SK-N-SH (cell line): ENCODE measurements at regions not wholly inside any gene's neighbourhood (a gene's known extent, or its start where the extent isn't known, plus 50 kb on each side); places are given as distances from the start of the nearest gene placed in this dataset.

Source experiments
- CHD2 ChIP-seq: fragments of 150-350 bp; IDR thresholded peaks from 2 replicates; pipeline ENCODE4 v1.6.1; 2018; ENCODE audit warnings: low read length; ENCODE audit not compliant: partially characterized antibody
- EZH2phosphoT487 ChIP-seq: fragments of 200-600 bp; sonication (generic); IDR thresholded peaks from 2 replicates; pipeline ENCODE4 v1.6.1; 2017; ENCODE audit warnings: low read depth, mixed run types, mild to moderate bottlenecking, antibody characterized with exemption, moderate library complexity, borderline replicate concordance
- FOXM1 ChIP-seq: IDR thresholded peaks from 2 replicates; pipeline ENCODE4 v1.4.0; 2012; ENCODE audit warnings: low read depth, mild to moderate bottlenecking
- GABPA ChIP-seq: IDR thresholded peaks from 2 replicates; pipeline ENCODE4 v1.4.0; 2012; ENCODE audit warnings: low read depth, mild to moderate bottlenecking
- PBX3 ChIP-seq: IDR thresholded peaks from 2 replicates; pipeline ENCODE4; 2012
- RAD21 ChIP-seq: IDR thresholded peaks from 2 replicates; pipeline ENCODE4 v1.6.1; 2012; ENCODE audit warnings: mild to moderate bottlenecking, low read length
- SIN3A ChIP-seq: IDR thresholded peaks from 2 replicates; pipeline ENCODE4 v1.6.1; 2012; ENCODE audit warnings: low read depth, mild to moderate bottlenecking, low read length, moderate library complexity, borderline replicate concordance
- SMC3 ChIP-seq: IDR thresholded peaks from 2 replicates; pipeline ENCODE4 v1.6.1; 2012; ENCODE audit warnings: low read depth, low read length, improper control_type of control experiment
- TEAD4 ChIP-seq: IDR thresholded peaks from 2 replicates; pipeline ENCODE4 v1.4.0; 2012; ENCODE audit warnings: mild to moderate bottlenecking, borderline replicate concordance; ENCODE audit not compliant: insufficient read depth
- TF ChIP-seq, protein P1 (sequence below): fragments of 200-600 bp; sonication (generic); IDR thresholded peaks from 2 replicates; pipeline ENCODE4 v1.6.1; 2017; ENCODE audit warnings: antibody characterized with exemption, mild to moderate bottlenecking, moderate library complexity
- TF ChIP-seq, protein P2 (sequence below): IDR thresholded peaks from 2 replicates; pipeline ENCODE4 v1.6.1; 2012; ENCODE audit warnings: mild to moderate bottlenecking, low read depth, low read length, moderate library complexity

DNA sequence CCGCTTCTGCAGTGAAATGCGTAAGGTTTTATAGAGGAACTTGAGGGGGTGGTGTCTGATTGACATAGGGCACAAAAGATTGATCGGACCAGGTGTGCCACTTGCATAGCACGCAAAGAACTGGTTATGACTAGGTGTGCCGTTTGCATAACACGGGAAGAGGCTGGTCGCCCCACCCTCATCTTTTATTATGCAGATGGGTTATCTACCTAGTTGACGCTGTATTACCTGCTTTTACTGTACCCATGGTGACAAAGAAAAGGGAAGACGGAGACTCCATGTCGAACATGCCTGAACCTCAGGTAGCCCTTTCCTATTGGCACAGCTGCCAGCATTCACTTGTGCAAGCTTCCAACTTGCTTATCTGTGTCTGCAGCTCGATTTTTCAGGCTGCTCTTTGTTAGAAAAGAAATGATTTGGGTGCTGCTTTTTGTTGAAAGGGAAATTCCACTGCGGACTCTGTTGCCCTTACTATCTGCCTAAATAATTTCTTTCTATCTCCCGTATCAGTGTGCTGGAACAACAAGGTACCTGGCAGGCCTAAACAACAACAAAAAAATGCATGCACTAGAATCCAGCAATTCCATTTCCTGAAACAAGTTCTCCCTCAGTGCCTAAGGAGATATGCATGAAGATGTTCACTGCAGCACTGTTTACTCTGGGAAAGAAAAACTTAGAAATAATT is 194.4 kb upstream of the KAZN start:
- TF ChIP-seq FOXM1 = no peak
- TF ChIP-seq GABPA = no peak
- TF ChIP-seq PBX3 = no peak
- no peak for TF ChIP-seq TEAD4
- TF ChIP-seq, protein P1, sequence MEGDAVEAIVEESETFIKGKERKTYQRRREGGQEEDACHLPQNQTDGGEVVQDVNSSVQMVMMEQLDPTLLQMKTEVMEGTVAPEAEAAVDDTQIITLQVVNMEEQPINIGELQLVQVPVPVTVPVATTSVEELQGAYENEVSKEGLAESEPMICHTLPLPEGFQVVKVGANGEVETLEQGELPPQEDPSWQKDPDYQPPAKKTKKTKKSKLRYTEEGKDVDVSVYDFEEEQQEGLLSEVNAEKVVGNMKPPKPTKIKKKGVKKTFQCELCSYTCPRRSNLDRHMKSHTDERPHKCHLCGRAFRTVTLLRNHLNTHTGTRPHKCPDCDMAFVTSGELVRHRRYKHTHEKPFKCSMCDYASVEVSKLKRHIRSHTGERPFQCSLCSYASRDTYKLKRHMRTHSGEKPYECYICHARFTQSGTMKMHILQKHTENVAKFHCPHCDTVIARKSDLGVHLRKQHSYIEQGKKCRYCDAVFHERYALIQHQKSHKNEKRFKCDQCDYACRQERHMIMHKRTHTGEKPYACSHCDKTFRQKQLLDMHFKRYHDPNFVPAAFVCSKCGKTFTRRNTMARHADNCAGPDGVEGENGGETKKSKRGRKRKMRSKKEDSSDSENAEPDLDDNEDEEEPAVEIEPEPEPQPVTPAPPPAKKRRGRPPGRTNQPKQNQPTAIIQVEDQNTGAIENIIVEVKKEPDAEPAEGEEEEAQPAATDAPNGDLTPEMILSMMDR = no peak
- TF ChIP-seq EZH2phosphoT487 = no peak
- no peak for TF ChIP-seq RAD21
- TF ChIP-seq SIN3A = no peak
- TF ChIP-seq CHD2 = no peak
- TF ChIP-seq SMC3 = no peak
- TF ChIP-seq, protein P2, sequence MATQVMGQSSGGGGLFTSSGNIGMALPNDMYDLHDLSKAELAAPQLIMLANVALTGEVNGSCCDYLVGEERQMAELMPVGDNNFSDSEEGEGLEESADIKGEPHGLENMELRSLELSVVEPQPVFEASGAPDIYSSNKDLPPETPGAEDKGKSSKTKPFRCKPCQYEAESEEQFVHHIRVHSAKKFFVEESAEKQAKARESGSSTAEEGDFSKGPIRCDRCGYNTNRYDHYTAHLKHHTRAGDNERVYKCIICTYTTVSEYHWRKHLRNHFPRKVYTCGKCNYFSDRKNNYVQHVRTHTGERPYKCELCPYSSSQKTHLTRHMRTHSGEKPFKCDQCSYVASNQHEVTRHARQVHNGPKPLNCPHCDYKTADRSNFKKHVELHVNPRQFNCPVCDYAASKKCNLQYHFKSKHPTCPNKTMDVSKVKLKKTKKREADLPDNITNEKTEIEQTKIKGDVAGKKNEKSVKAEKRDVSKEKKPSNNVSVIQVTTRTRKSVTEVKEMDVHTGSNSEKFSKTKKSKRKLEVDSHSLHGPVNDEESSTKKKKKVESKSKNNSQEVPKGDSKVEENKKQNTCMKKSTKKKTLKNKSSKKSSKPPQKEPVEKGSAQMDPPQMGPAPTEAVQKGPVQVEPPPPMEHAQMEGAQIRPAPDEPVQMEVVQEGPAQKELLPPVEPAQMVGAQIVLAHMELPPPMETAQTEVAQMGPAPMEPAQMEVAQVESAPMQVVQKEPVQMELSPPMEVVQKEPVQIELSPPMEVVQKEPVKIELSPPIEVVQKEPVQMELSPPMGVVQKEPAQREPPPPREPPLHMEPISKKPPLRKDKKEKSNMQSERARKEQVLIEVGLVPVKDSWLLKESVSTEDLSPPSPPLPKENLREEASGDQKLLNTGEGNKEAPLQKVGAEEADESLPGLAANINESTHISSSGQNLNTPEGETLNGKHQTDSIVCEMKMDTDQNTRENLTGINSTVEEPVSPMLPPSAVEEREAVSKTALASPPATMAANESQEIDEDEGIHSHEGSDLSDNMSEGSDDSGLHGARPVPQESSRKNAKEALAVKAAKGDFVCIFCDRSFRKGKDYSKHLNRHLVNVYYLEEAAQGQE = no peak
